ENCODE measurements at regions not wholly inside any gene's neighbourhood (a gene's known extent, or its start where the extent isn't known, plus 50 kb on each side); places are given as distances from the start of the nearest gene placed in this dataset.

- TF ChIP-seq ZMIZ1 (IDR thresholded peaks at IDR 0.05; ENCODE audit: low read depth in 2 of 2, low read length in 2 of 2), result no peak
- TF ChIP-seq ATF6 (CRISPR knock-in tag; IDR thresholded peaks at IDR 0.05), result no peak
Measured at GRCh38 chr3:64431526-64432091, 206.3 kb upstream of the PRICKLE2 start (continued).

- in situ Hi-C loops (cut with MboI), result no loop called here
- Histone ChIP-seq H3K79me2 (ENCODE audit: control insufficient read depth, insufficient read depth, low read length) (no peaks in the 10 kb centered on the region), H3K9me1 (ENCODE audit: control insufficient read depth, insufficient read depth, low read length) (no peaks in the 10 kb centered on the region), H3K27ac (ENCODE audit: extremely low read depth, low read depth, low read length) (no peak overlapping the region), H4K20me1 (replicated peaks; ENCODE audit: control insufficient read depth, insufficient read depth, low read length) (no peaks in the 10 kb centered on the region), H3K4me2 (ENCODE audit: insufficient read depth, low read length) (no peak overlapping the region), H3K4me3 (no peak overlapping the region), H2AFZ (ENCODE audit: low read depth, low read length) (no peak overlapping the region), H3K27me3 (ENCODE audit: control insufficient read depth in 2 of 2, insufficient read depth in 2 of 2, low read length in 2 of 2) (no peaks in the 10 kb centered on the region), H3K9me3 (replicated peaks; ENCODE audit: control insufficient read depth, insufficient read depth, low read depth, low read length) (no peaks in the 10 kb centered on the region), H3K9ac (ENCODE audit: insufficient read depth in 1 of 2, low read depth in 2 of 2, low read length in 2 of 2) (no peak overlapping the region), H3K36me3 (ENCODE audit: control insufficient read depth, insufficient read depth, low read length) (no peaks in the 10 kb centered on the region), H3K4me1 (replicated peaks in 1 of 2; ENCODE audit: control insufficient read depth in 2 of 2, insufficient read depth in 2 of 2, low read length in 2 of 2) (no peaks in the 10 kb centered on the region)
- no TSS peak for BruUV-seq (replicated peaks)
- POLR2A ChIA-PET, result no interaction called here
- FAIRE-seq (no peak), DNase-seq (ENCODE audit: extremely low read depth in 1 of 4, low spot score in 3 of 4) (no peak), ATAC-seq (no peak)
- intact Hi-C loops (cut with micrococcal nuclease), result no loop called here
- 0% methylated on average over 3 of the region's 3 CpGs for WGBS (ENCODE audit: insufficient coverage, low coverage, missing lambda C conversion rate)
- CTCF ChIA-PET (ENCODE audit: low intra/inter-chr PET ratio), result no interaction called here
- TF ChIP-seq BCL6 (CRISPR knock-in tag; IDR thresholded peaks at IDR 0.05) (no peak), DACH1 (IDR thresholded peaks at IDR 0.05; ENCODE audit: partially characterized antibody) (no peak), ZNF431 (CRISPR knock-in tag; IDR thresholded peaks at IDR 0.05) (no peak), MTA2 (IDR thresholded peaks at IDR 0.05; ENCODE audit: low read depth) (no peak), TAF9B (IDR thresholded peaks at IDR 0.05; ENCODE audit: partially characterized antibody) (no peak), ZNF436 (CRISPR knock-in tag; IDR thresholded peaks at IDR 0.05) (no peak), ILK (tag; IDR thresholded peaks at IDR 0.05; ENCODE audit: borderline replicate concordance, low read depth) (no peak), ZNF76 (CRISPR knock-in tag; IDR thresholded peaks at IDR 0.05; ENCODE audit: borderline replicate concordance) (no peak), USF2 (CRISPR knock-in tag; IDR thresholded peaks at IDR 0.05) (no peak), ZNF184 (CRISPR knock-in tag; IDR thresholded peaks at IDR 0.05) (no peak)
Measured at GRCh38 chr3:64427671-64428070, 202.4 kb upstream of the PRICKLE2 start.
